ENCODE measurements at regions not wholly inside any gene's neighbourhood (a gene's known extent, or its start where the extent isn't known, plus 50 kb on each side); places are given as distances from the start of the nearest gene placed in this dataset.
A peak's percentile ranks its signal among the peaks of the same experiment; 100 is the strongest.

GRCh38 chr2:215532844-215533243 is 97.0 kb upstream of the FN1 start (continued):
- TF ChIP-seq ZNF646 (CRISPR knock-in tag; IDR thresholded peaks at IDR 0.05) = no peak
- no peak for TF ChIP-seq ZNF530 (CRISPR knock-in tag; IDR thresholded peaks at IDR 0.05; ENCODE audit: low read depth)
- no peak for TF ChIP-seq ZNF343 (CRISPR knock-in tag; IDR thresholded peaks at IDR 0.05)
- no peak for TF ChIP-seq ZNF747 (CRISPR knock-in tag; IDR thresholded peaks at IDR 0.05; ENCODE audit: borderline replicate concordance)
- no peak for TF ChIP-seq STAT5B (CRISPR knock-in tag; IDR thresholded peaks at IDR 0.05)
- peak; percentile 56; the same call in 1 of the 2 replicates for TF ChIP-seq ETV5 (CRISPR knock-in tag; IDR thresholded peaks at IDR 0.05; ENCODE audit: borderline replicate concordance)
- no peak for TF ChIP-seq ZNF12 (CRISPR knock-in tag; IDR thresholded peaks at IDR 0.05)
- TF ChIP-seq ZNF550 (CRISPR knock-in tag; IDR thresholded peaks at IDR 0.05; ENCODE audit: borderline replicate concordance) = no peak
- TF ChIP-seq NR2F6 (IDR thresholded peaks at IDR 0.05) = no peak
- no peak for TF ChIP-seq NR2F6 (CRISPR knock-in tag; IDR thresholded peaks at IDR 0.05)
- no peak for TF ChIP-seq MYNN (CRISPR knock-in tag; IDR thresholded peaks at IDR 0.05; ENCODE audit: low read depth)
- TF ChIP-seq ZNF782 (CRISPR knock-in tag; IDR thresholded peaks at IDR 0.05; ENCODE audit: borderline replicate concordance) = no peak
- no peak for TF ChIP-seq ZSCAN25 (CRISPR knock-in tag; IDR thresholded peaks at IDR 0.05)
- TF ChIP-seq FOXA3 (CRISPR knock-in tag; IDR thresholded peaks at IDR 0.05) = peak; percentile 88
- no peak for TF ChIP-seq ZNF879 (CRISPR knock-in tag; IDR thresholded peaks at IDR 0.05)
- peak; percentile 68 for TF ChIP-seq ARID5B (CRISPR knock-in tag; IDR thresholded peaks at IDR 0.05)
- TF ChIP-seq MAFF (IDR thresholded peaks at IDR 0.05; ENCODE audit: low read depth, low read length) = no peak
- TF ChIP-seq BRF2 (CRISPR knock-in tag; IDR thresholded peaks at IDR 0.05) = no peak
- peak; percentile 51; the same call in 1 of the 2 replicates for TF ChIP-seq HMG20A (CRISPR knock-in tag; IDR thresholded peaks at IDR 0.05; ENCODE audit: borderline replicate concordance)
- TF ChIP-seq BRCA1 (CRISPR knock-in tag; IDR thresholded peaks at IDR 0.05) = no peak
- TF ChIP-seq ZNF792 (CRISPR knock-in tag; IDR thresholded peaks at IDR 0.05) = peak; percentile 81; the same call in 1 of the 2 replicates
- TF ChIP-seq ZNF468 (CRISPR knock-in tag; IDR thresholded peaks at IDR 0.05) = no peak
- TF ChIP-seq MTF1 (CRISPR knock-in tag; IDR thresholded peaks at IDR 0.05) = no peak

All from HepG2 (cell line).